Gastroesophageal sphincter (tissue), 3 donors: ENCODE measurements at regions not wholly inside any gene's neighbourhood (a gene's known extent, or its start where the extent isn't known, plus 50 kb on each side); places are given as distances from the start of the nearest gene placed in this dataset.

Source experiments
- CTCF ChIP-seq, 4 experiments: fragments of 200-600 bp in 2 of 4; fragments of 450-650 bp in 2 of 4; sonication (generic) in 1 of 4; IDR thresholded peaks; one replicate each; pipeline ENCODE4 v1.5.1; 2017 to 2019; ENCODE audit warnings: antibody characterized with exemption in 4 of 4, mild to moderate bottlenecking in 2 of 4, moderate library complexity in 2 of 4
- EP300 ChIP-seq: sonication (generic); formaldehyde crosslinking; IDR thresholded peaks from one replicate; pipeline ENCODE4 v1.6.1; 2017; ENCODE audit warnings: antibody characterized with exemption, mild to moderate bottlenecking
- POLR2A ChIP-seq, 2 donors: fragments of 450-650 bp; IDR thresholded peaks; one replicate each; pipeline ENCODE4 v1.6.1; 2017; ENCODE audit warnings: antibody characterized with exemption in 2 of 2, mild to moderate bottlenecking in 2 of 2, moderate library complexity in 1 of 2
- POLR2AphosphoS5 ChIP-seq: sonication (generic); formaldehyde crosslinking; IDR thresholded peaks from one replicate; pipeline ENCODE4 v1.6.1; 2017; ENCODE audit warnings: antibody characterized with exemption

GRCh38 chr7:130856866-130857265 is 122.9 kb upstream of the KLF14 start:
- TF ChIP-seq POLR2A (IDR thresholded peaks at IDR 0.05) (no peak), CTCF (IDR thresholded peaks at IDR 0.05) (no peak), POLR2AphosphoS5 (no peak), EP300 (no peak)
